ENCODE measurements at regions not wholly inside any gene's neighbourhood (a gene's known extent, or its start where the extent isn't known, plus 50 kb on each side); places are given as distances from the start of the nearest gene placed in this dataset.

DNA sequence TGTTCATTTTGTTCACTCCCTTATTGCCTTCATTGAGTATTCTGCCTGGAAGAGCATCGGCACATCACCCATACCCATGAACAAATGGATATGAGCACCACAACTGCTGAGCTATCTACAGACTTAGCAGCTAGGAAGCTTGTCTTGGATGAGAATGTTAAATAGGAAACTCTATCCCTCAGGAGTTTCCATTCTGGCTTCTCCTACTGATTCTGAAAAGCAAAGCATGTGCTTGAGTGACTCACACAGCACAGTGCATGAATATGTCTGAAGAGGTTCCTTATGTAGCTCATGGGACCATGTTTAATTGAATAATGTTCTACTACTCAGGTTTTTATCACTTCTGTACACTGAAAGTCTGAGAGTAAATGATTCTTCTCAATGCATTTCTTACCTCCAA lies 57.3 kb upstream of the MXRA5 start:
- H3K36me3 ChIP-seq (ENCODE audit: control insufficient read depth in 2 of 2, insufficient read depth in 2 of 2, low read length in 2 of 2) = no peaks in the 10 kb centered on the region

More for the DNA sequence above, 57.3 kb upstream of the MXRA5 start:
- Histone ChIP-seq H3K4me3 (ENCODE audit: low read length in 2 of 2) (no peak overlapping the region), H3K27ac (ENCODE audit: low read length) (no peak overlapping the region), H3K9ac (ENCODE audit: low read length in 2 of 2) (no peak overlapping the region), H3K4me1 (ENCODE audit: control insufficient read depth, insufficient read depth, low read length) (no peaks in the 10 kb centered on the region), H3K27me3 (ENCODE audit: control insufficient read depth in 1 of 2, insufficient read depth in 2 of 2, low read length in 2 of 2) (no peaks in the 10 kb centered on the region), H3K9me3 (ENCODE audit: control insufficient read depth in 2 of 2, low read length in 2 of 2) (no peaks in the 10 kb centered on the region)
